PC-9 (cell line): ENCODE measurements at regions not wholly inside any gene's neighbourhood (a gene's known extent, or its start where the extent isn't known, plus 50 kb on each side); places are given as distances from the start of the nearest gene placed in this dataset.

ENCODE experiments used
- BruUV-seq: library from RNA; stranded (reverse); fragments of 400-500 nt; replicated peaks from 2 replicates; lab custom pipeline; 2021; lab: Mats Ljungman, UMichigan
- CTCF ChIA-PET: fragments of 300-600 bp; sonication (Branson Sonifier 250); formaldehyde crosslinking; loops from one replicate; lab custom pipeline; 2022; ENCODE audit warnings: antibody characterized with exemption; lab: Charles Lee
- POLR2A ChIA-PET: fragments of 300-600 bp; sonication (Branson Sonifier 250); formaldehyde crosslinking; loops from one replicate; lab custom pipeline; 2022; ENCODE audit warnings: antibody characterized with exemption; ENCODE audit not compliant: unreplicated experiment; lab: Charles Lee
- DNase-seq, 2 experiments: peaks; one replicate each; pipeline versions ENCODE4 v3.0.0 to v3.0.0-alpha.2; 2015 to 2022; ENCODE audit warnings: mixed read lengths in 1 of 2
- H2AFZ ChIP-seq: fragments of 200-600 bp; sonication (generic); 2 replicates; pipeline ENCODE4 v1.8.1; 2017; ENCODE audit warnings: antibody characterized with exemption
- H3F3A ChIP-seq: fragments of 200-600 bp; sonication (generic); 2 replicates; pipeline ENCODE4 v1.8.1; 2017; ENCODE audit warnings: antibody characterized with exemption, mild to moderate bottlenecking, low read depth; ENCODE audit not compliant: insufficient read depth
- H3K27ac ChIP-seq: fragments of 200-600 bp; sonication (generic); 2 replicates; pipeline ENCODE4 v1.6.1; 2016; ENCODE audit warnings: mixed run types
- H3K27me3 ChIP-seq: fragments of 200-600 bp; sonication (generic); 2 replicates; pipeline ENCODE4 v1.6.1; 2016; ENCODE audit warnings: low read depth, mixed run types; ENCODE audit not compliant: insufficient read depth
- H3K36me3 ChIP-seq: fragments of 200-600 bp; sonication (generic); 2 replicates; pipeline ENCODE4 v1.6.1; 2016; ENCODE audit warnings: low read depth, mixed run types
- H3K4me1 ChIP-seq: fragments of 200-600 bp; sonication (generic); replicated peaks from 2 replicates; pipeline ENCODE4 v1.6.1; 2016; ENCODE audit warnings: mixed run types; ENCODE audit not compliant: insufficient read depth
- H3K4me2 ChIP-seq: fragments of 200-600 bp; sonication (generic); 2 replicates; pipeline ENCODE4 v1.6.1; 2017; ENCODE audit warnings: mixed run types
- H3K4me3 ChIP-seq: fragments of 200-600 bp; sonication (generic); 2 replicates; pipeline ENCODE4 v1.6.1; 2016; ENCODE audit warnings: mixed run types
- H3K79me2 ChIP-seq: fragments of 200-600 bp; sonication (generic); 2 replicates; pipeline ENCODE4 v1.6.1; 2017; ENCODE audit warnings: low read depth, mixed run types
- H3K9me2 ChIP-seq: fragments of 200-600 bp; sonication (generic); 2 replicates; pipeline ENCODE4 v1.8.1; 2017; ENCODE audit warnings: mild to moderate bottlenecking; ENCODE audit not compliant: insufficient read depth
- H3K9me3 ChIP-seq: fragments of 200-600 bp; sonication (generic); 2 replicates; pipeline ENCODE4 v1.8.1; 2016; ENCODE audit warnings: low read depth; ENCODE audit not compliant: insufficient read depth
- H4K20me1 ChIP-seq: fragments of 200-600 bp; sonication (generic); 2 replicates; pipeline ENCODE4 v1.8.1; 2017; ENCODE audit not compliant: insufficient read depth
- CTCF ChIP-seq: fragments of 200-600 bp; sonication (generic); conservative IDR thresholded peaks from 2 replicates; pipeline ENCODE4 v1.6.1; 2017; ENCODE audit warnings: mixed run types, antibody characterized with exemption, mild to moderate bottlenecking, moderate library complexity
- EZH2 ChIP-seq: fragments of 200-600 bp; sonication (generic); IDR thresholded peaks from 2 replicates; pipeline ENCODE4 v1.8.0; 2017; ENCODE audit warnings: antibody characterized with exemption, low read depth
- intact Hi-C: fragments of 100-400 bp; cut with micrococcal nuclease; formaldehyde crosslinking; loops from one replicate; pipeline ENCODE4 v1.10.0; 2022; ENCODE audit not compliant: unreplicated experiment

GRCh38 chr4:181030961-181031360 lies 1212.2 kb upstream of the TENM3 start:
- Histone ChIP-seq H4K20me1 (no peaks in the 10 kb centered on the region), H2AFZ (no peak overlapping the region), H3K36me3 (no peaks in the 10 kb centered on the region), H3K9me3 (no peaks in the 10 kb centered on the region), H3F3A (no peaks in the 10 kb centered on the region), H3K4me3 (no peak overlapping the region), H3K27me3 (no peaks in the 10 kb centered on the region), H3K79me2 (no peaks in the 10 kb centered on the region), H3K4me2 (no peak overlapping the region), H3K27ac (no peak overlapping the region), H3K4me1 (no peaks in the 10 kb centered on the region), H3K9me2 (no peaks in the 10 kb centered on the region)
- intact Hi-C loops, result no loop called here
- ChIA-PET CTCF (no interaction called here), POLR2A (no interaction called here)
- no TSS peak for BruUV-seq
- TF ChIP-seq EZH2, result no peak
- no peak for DNase-seq

- POLR2A ChIA-PET, result no interaction called here
These were observed 1199.7 kb upstream of the TENM3 start for GRCh38 chr4:181043486-181043885.

GRCh38 chr4:181046809-181047208 lies 1196.4 kb upstream of the TENM3 start:
- TF ChIP-seq CTCF, result no peak
- TF ChIP-seq EZH2, result no peak
- Histone ChIP-seq H3K79me2 (no peaks in the 10 kb centered on the region), H2AFZ (no peak overlapping the region), H3K4me2 (no peak overlapping the region), H3K27ac (no peak overlapping the region), H3F3A (no peaks in the 10 kb centered on the region), H3K9me2 (no peaks in the 10 kb centered on the region), H4K20me1 (no peaks in the 10 kb centered on the region), H3K27me3 (no peaks in the 10 kb centered on the region), H3K36me3 (no peaks in the 10 kb centered on the region), H3K9me3 (no peaks in the 10 kb centered on the region), H3K4me3 (no peak overlapping the region), H3K4me1 (no peaks in the 10 kb centered on the region)
- no peak for DNase-seq
- intact Hi-C loops, result no loop called here
- no TSS peak for BruUV-seq
- ChIA-PET POLR2A (no interaction called here), CTCF (no interaction called here)

More at GRCh38 chr4:181043486-181043885, 1199.7 kb upstream of the TENM3 start:
- H3K79me2 ChIP-seq, result no peaks in the 10 kb centered on the region
- H3K27ac ChIP-seq, result no peak overlapping the region
- no peak overlapping the region for H3K4me3 ChIP-seq
- no peak overlapping the region for H3K4me2 ChIP-seq
- BruUV-seq, result no TSS peak
- no peak for DNase-seq
- H3K36me3 ChIP-seq, result no peaks in the 10 kb centered on the region
- CTCF ChIA-PET, result no interaction called here
- H4K20me1 ChIP-seq, result no peaks in the 10 kb centered on the region
- intact Hi-C loops, result no loop called here
- H3K27me3 ChIP-seq, result no peaks in the 10 kb centered on the region
- no peak overlapping the region for H2AFZ ChIP-seq
- no peak for TF ChIP-seq EZH2
- TF ChIP-seq CTCF, result no peak
- H3K4me1 ChIP-seq, result no peaks in the 10 kb centered on the region
- H3K9me3 ChIP-seq, result no peaks in the 10 kb centered on the region
- H3F3A ChIP-seq, result no peaks in the 10 kb centered on the region
- H3K9me2 ChIP-seq, result no peaks in the 10 kb centered on the region

- Histone ChIP-seq H4K20me1 (no peaks in the 10 kb centered on the region), H3K4me3 (no peak overlapping the region), H3K27me3 (no peaks in the 10 kb centered on the region), H3K36me3 (no peaks in the 10 kb centered on the region), H3K9me3 (no peaks in the 10 kb centered on the region), H2AFZ (no peak overlapping the region), H3K4me1 (no peaks in the 10 kb centered on the region), H3F3A (no peaks in the 10 kb centered on the region), H3K9me2 (no peaks in the 10 kb centered on the region), H3K27ac (no peak overlapping the region), H3K79me2 (no peaks in the 10 kb centered on the region), H3K4me2 (no peak overlapping the region)
- intact Hi-C loops, result no loop called here
- ChIA-PET CTCF (no interaction called here), POLR2A (no interaction called here)
- no TSS peak for BruUV-seq
- TF ChIP-seq EZH2 (no peak), CTCF (no peak)
- no peak for DNase-seq
These were observed 1191.3 kb upstream of the TENM3 start for GRCh38 chr4:181051931-181052330.
